Globus pallidus (tissue), 1 donor: ENCODE measurements at regions not wholly inside any gene's neighbourhood (a gene's known extent, or its start where the extent isn't known, plus 50 kb on each side); places are given as distances from the start of the nearest gene placed in this dataset.

ENCODE experiments used
- DNase-seq: peaks from one replicate; pipeline ENCODE4 v3.0.0-alpha.2; 2015; ENCODE audit warnings: low spot score

DNA sequence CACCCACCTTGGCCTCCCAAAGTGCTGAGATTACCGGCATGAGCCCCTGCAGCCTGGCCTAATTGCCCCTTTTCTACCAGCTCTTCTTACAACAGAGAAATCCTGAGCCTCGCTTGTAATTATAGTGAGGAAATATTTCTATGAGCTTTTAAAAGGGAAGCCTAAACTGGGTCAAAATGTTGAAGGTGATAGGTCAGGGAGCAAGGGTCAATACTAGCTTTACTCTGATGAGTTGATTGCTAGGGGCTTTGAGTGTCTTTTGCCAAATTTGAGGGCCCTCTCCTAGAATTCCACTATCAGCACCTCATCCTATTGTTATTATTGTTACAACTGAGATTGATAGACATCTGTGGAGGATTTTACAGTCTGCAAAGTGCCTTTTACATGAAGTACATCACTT lies 62.4 kb upstream of the PIAS1 start:
- no peak for DNase-seq

DNA sequence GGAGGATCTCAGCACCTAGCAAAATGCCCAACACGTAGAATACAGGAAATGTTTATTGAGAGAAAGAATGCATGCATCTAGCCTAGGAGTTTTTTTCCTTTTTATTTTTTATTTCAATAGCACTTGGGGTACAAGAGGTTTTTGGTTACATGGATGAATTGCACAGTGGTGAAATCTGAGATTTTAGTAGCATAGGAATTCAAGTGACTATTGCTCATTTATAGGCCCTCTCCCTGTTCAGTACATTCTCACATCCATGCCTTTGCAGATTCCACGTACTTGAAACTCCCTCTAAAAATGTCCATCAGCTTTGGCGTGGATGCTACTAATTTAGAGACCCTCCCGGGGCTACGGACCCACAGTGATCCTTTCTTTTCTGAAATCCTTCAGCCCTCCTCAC lies 61.7 kb upstream of the PIAS1 start:
- DNase-seq = no peak

DNA sequence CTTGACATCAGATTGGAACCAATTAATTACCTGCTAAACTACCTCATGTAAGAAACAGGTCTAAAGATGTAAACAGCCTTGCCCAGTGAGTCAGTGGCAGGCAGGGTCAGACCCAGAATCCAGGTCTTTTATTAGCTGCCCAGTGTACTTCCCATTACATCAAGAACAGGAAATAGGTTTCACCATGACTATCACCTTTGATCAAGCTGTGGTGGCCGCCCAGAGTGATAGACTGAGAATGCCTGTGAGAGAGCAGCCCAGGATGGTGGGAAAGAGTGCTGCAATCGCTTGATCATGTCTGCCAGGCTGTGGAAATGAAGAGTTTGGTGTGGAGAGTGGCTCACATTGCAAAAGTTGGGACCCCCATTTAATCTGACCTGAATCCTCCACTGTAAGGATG lies 61.3 kb upstream of the PIAS1 start:
- no peak for DNase-seq

DNA sequence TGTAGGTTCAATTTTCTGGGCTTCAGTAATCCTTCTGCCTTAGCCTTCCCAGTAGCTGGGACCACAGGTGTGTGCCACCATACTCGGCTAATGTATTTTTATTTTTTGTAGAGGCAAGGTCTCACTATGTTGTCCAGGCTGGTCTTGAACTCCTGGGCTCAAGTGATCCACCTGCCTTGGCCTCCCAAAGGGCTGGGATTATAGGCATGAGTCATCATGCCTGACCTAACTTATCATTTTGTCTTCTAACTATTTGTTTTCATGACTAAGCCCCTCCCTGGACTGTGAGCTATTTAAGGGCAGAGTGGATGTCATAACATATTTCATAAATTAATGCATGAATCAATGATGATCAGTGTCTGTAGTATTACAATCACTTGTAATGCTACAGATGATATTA lies 56.1 kb upstream of the PIAS1 start:
- DNase-seq = no peak

DNA sequence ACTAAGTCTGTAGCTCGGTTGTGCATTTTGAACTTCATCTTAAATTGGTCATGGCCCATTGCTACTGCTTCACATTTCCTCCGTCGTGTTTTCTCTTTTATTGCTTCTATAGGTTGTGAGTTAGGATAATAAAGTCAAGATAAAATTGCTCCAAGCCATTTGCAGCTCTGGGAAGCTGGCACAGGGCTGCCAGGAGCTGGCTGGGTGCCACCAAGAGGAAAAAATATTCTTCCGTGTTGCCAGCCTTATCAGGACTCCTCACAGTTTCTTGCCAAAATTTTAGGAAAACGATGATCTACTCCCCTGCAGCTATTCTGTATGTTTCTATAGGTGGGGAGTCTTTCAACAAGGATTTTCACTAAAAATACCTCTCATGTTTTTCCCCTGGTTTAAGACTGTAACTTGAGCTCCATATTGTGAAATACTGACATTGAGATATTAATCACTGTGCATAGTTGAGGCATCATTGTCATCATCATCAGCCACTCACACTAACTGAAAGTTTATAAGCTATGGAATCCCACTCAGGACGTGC lies 55.4 kb upstream of the PIAS1 start:
- DNase-seq = no peak

DNA sequence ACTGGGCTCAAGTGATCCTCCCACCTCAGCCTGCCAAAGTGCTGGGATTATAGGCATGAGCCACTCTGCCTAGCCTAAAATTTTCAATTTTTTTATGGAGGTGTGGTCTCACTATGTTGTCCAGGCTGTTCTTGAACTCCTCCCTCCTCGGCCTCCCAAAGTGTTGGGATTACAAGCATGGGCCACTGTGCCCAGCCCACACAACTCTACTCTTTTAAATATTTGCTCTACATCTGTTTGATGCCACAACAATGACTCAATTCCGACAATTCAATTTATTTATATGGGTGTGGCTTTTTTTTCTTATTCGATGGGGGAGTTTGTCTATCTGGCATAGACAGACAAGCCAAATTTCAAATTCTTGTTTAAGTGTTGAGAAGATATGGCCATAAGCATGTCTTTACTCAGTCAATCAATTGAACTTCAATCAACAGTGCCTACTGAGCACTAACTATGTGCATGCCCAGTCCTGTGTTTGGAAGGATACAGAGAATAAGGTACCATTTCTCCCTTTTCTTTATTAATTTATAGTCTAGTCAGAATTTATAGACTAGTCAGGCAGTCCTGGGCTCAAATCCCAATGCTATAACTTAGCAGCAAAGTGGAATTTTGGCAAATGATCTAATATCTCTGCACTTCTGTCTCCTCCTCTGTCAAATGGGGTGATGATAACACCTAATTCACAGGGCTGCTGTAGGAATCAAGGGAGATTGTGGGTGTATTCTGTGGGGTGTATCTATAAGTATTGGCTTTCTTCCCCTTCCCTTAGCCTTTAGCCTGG lies 54.6 kb upstream of the PIAS1 start:
- no peak for DNase-seq

DNA sequence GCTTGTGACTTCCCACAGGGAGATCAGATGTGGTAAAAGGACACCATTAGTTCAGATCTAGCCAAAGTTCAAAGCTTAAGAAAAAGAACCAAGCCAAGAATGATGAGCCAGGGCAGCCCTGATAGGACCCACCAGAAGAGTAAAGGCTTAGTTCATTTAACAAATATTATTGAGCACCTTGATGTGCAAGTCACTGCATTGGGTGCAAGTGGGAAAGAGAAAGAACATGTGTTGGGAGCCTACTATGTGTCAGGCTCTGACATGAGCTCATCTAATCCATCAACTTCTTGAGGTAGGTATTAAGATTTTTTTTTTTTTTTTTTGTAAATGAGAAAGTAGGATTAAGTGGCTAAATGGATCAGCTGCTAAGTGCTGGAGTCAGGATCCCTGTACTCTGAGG lies 53.4 kb upstream of the PIAS1 start:
- DNase-seq = no peak

DNA sequence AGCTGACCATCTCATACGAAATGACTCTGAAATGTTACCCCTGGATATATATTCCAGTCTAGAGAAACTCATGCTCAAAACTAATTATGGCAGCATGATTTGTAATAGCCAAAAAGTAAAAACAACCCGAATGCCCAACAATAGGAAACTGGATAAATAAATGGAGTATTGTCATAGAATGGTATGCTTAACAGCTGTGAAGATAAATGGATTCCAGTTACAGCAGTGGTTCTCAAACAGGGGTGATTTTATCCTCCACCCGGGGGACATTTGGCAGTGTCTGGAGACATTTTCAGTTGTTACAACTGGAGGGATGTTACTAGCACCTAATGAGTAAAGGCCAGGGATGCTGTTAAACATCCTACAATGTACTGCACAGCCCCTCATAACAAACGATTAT lies 52.3 kb upstream of the PIAS1 start:
- DNase-seq = no peak

DNA sequence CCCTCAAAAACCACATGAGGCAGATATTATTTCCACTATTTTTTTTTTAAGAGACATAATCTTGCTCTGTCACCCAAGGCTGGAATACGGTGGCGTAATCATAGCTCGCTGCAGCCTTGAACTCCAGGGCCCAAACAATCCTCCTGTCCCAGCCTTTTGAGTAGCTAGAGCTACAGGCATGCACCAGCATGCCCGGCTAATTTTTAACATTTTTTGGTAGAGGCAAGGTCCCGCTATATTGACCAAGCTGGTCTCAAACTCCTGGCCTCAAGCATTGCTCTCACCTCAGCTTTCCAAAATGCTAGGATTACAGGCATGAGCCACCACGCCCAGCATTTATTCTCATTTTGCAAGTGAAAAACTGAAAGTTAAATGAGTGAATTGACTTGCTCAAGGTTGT lies 50.8 kb upstream of the PIAS1 start:
- DNase-seq = no peak
